GM19043 (cell line): ENCODE measurements at regions not wholly inside any gene's neighbourhood (a gene's known extent, or its start where the extent isn't known, plus 50 kb on each side); places are given as distances from the start of the nearest gene placed in this dataset.

ENCODE experiments used
- ATAC-seq: cut with Tn5 transposase; IDR thresholded peaks from one replicate; pipeline ENCODE4 v1.9.1; 2021; ENCODE audit warnings: low read depth; ENCODE audit not compliant: unreplicated experiment

- no peak for ATAC-seq
These were observed 447.8 kb upstream of the FZD8 start for GRCh38 chr10:36089790-36090440.

DNA sequence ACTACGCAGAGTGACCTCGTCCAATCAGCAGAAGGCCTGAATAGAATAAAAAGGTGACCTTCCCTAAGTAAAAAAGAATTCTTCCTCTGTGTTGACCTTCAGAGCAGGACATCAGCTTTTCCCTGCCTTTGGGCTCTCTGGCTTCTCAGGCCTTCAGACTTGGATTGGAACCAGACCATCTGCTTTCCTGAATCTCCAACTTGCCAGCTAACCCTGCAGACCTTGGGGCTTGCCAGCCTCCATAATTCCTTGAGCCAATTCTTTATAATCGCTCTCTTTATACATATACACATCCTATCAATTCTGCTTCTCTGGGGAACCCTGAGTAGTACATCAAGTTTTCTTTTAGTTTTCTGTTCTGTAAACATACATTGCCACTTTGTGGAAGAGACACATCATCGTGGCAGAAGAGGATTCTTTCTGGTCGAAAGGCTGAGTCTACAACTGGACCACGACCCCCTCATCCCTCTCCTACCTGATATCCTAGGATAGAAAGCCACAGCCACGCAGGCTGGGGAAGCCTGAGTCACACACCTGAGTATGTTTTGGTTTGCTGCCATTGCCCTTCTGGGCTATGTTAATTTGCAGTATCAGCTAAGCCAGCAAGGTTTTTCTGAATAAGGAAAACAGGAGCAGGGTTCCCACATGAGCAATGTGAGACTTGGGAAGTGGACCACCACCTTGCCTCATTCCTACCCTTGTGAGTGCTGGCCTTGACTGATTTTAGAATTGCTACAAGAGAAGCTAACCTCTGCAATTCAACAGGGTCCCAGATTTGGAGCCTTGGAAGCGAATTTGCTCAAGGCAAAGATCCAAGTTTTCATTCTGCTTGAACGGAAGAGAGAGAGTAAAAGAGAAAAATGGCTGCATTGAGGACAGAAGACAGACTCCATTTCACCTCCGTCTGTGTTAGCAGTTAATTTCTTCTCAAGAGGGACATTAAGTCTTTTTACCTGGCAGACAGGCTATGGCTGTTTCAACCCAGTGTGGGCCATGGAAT, 445.2 kb upstream of the FZD8 start:
- no peak for ATAC-seq

- ATAC-seq, result no peak
These were observed 433.1 kb upstream of the FZD8 start for GRCh38 chr10:36075196-36075595.

DNA sequence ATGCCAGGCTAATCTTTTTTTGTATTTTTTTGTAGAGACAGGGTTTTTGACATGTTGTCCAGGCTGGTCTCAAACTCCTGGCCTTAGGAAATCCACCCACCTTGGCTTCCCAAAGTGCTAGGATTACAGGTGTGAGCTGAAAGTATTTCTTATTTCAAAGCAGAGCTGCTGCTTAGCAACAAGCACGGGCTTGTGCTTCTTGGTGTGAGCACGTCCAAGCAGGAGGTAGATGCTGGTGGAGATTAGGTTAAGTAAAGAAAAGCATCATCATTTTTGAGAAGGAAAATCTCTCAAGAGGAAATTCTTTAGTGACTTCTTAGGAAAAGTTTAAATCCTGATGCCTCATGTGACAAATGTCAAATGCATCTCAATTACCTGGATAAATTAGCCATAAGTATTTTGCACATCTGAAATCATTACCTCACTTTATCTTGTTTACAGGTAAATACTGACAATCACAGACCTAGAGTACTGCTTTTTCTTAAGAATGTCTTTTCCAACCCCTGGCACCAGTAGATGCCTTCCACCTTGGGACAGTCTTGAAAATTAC, 431.8 kb upstream of the FZD8 start:
- no peak for ATAC-seq

- ATAC-seq, result no peak
These were observed 426.4 kb upstream of the FZD8 start for GRCh38 chr10:36068542-36068941.

GRCh38 chr10:36067748-36068147, 425.7 kb upstream of the FZD8 start:
- no peak for ATAC-seq

GRCh38 chr10:36066850-36067249, 424.8 kb upstream of the FZD8 start:
- no peak for ATAC-seq

DNA sequence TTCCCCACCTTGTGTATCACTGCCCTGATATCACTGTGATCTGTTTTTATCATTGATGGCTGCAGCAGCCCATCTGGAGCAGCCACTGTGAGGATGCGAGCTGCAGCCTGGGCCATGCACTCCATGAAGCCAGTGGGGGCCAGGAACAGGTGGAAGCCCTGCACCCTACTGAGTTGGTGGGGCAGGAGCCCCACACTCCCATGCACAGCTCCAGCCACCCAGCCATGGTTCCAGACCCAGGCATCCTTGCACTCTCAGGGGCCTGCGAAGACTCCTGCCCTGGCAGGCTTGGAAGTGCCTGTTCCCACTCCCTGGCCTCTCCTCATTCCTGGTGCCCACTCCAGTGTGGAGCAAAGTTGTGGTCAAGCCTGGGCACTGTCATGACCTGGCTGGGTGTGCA, 424.0 kb upstream of the FZD8 start:
- ATAC-seq, result no peak

DNA sequence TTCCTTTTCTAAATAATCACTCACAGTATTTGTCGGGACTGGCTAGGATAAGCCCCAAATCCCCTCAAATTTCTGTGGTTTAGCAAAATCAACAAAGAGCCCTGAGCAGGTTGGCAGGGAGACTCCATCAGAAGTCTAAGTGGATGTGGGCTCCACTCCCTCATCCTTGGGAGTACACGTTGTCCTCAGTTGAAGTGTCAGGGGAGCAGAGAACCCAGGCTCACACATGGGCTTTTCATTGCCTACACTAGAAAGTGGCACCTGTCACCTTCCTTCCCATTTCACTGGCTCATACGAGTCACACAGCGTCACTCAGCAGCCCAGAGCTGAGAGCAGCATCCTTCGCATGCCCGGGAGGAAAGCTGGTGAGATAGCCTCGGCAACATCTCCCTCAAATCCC, 421.3 kb upstream of the FZD8 start:
- ATAC-seq, result no peak

- ATAC-seq, result no peak
These were observed 415.6 kb upstream of the FZD8 start for GRCh38 chr10:36057731-36058130.

DNA sequence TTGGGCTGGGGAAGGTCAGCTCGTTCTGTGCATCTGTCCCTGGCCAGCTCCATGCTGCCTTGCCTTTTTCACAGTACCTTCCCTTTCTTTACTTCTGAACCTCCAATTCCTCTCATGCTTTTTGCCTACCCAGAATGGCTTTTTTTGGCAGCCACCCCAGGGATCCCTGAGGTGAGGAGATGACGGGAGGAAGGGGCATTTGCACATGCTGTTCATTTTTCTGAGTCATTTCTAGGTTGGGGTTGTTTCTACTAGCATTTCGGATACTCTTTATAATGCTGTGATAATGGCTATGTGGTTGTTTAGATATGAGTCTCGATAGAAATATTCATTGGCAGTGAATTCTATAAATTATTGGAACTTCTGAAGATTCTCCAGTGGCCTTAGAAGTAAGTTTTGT, 415.1 kb upstream of the FZD8 start:
- ATAC-seq, result no peak

DNA sequence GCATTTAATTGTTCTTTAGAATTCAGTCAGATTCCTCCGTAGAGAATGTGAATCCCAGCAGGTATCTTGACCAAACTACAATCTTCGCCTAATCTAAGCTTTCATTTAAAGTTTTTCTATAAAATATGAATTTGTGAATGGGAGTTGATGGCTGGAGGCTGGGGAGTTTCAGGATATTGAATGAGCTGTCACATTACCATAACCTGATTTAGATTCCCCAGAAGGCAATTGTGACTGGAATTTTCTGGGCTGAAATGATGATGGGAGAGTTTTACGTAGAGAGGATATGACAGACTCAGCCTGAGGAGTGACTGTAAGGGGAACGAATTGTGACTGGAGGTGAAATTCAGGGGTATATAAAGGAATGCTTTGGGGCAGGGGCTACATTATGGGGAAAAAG, 411.7 kb upstream of the FZD8 start:
- no peak for ATAC-seq

GRCh38 chr10:36053271-36053670, 411.2 kb upstream of the FZD8 start:
- no peak for ATAC-seq

GRCh38 chr10:36051500-36051991, 409.4 kb upstream of the FZD8 start:
- ATAC-seq, result no peak

GRCh38 chr10:36050763-36051499, 408.8 kb upstream of the FZD8 start:
- ATAC-seq, result no peak

GRCh38 chr10:36048780-36049179, 406.7 kb upstream of the FZD8 start:
- no peak for ATAC-seq

DNA sequence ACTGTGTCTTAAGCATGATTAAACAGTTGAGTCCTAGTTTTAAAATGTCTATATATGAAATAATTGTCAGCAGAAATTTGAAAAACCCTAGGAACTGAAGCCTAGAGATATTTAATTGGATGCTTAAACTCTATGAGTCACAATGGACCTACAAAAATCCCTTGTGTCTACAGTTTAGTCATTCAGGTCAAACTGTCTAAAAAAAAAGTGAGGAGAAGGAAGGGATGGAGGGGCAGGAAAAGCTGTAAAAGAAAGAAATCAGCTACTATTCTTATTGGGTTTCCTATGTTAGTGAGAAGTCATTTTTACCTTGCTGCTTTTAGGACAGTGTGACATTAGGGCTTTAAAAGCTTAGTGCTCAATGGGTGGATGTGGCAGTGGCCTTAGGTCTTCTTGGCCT, 406.1 kb upstream of the FZD8 start:
- ATAC-seq, result no peak

GRCh38 chr10:36042135-36042534, 400.0 kb upstream of the FZD8 start:
- no peak for ATAC-seq

- no peak for ATAC-seq
These were observed 396.3 kb upstream of the FZD8 start for GRCh38 chr10:36038316-36038955.

DNA sequence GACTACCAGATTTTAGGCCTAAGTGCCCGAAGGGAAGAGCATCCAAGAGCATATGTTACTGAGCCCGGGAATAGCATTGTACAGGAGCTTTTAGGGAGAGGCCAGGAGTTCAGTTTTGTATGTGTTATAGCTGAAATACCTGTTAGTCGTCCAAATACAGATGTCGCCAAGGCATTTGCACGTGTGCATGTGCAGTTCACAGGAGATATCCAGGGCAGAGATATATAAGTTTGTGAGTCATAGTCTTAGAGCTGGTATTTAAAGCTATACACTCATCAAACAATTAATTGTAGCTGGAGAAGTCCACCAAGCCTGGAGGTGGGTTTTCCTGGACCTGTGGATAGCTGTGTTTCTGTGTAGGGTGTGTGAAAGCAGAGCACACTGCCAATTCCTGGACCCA, 394.0 kb upstream of the FZD8 start:
- no peak for ATAC-seq
